SK-N-MC (cell line): ENCODE measurements at regions not wholly inside any gene's neighbourhood (a gene's known extent, or its start where the extent isn't known, plus 50 kb on each side); places are given as distances from the start of the nearest gene placed in this dataset.
"Not testable (repeated sequence)": the region's sequence is repeated elsewhere in the genome, so short reads cannot be mapped to it uniquely, and the experiment has no call there.

ENCODE experiments used
- DNase-seq: peaks from one replicate; pipeline ENCODE4 v3.0.0-alpha.2; 2011; ENCODE audit warnings: low read depth, low spot score
- H3K27ac ChIP-seq: fragments of 200-600 bp; sonication (generic); 2 replicates; pipeline ENCODE4 v1.5.1; 2016; ENCODE audit warnings: mixed run types
- H3K36me3 ChIP-seq: fragments of 200-600 bp; sonication (generic); 2 replicates; pipeline ENCODE4 v1.6.1; 2017; ENCODE audit warnings: antibody characterized with exemption, low read length, mixed read lengths; ENCODE audit not compliant: insufficient read depth
- H3K4me3 ChIP-seq: fragments of 200-600 bp; sonication (generic); 2 replicates; pipeline ENCODE4 v1.5.1; 2016
- H3K9ac ChIP-seq: fragments of 200-600 bp; sonication (generic); 2 replicates; pipeline ENCODE4 v1.8.0; 2017; ENCODE audit warnings: mixed run types, mixed read lengths; ENCODE audit not compliant: insufficient read length
- H3K9me3 ChIP-seq: fragments of 200-600 bp; sonication (generic); 2 replicates; pipeline ENCODE4 v1.6.1; 2017; ENCODE audit warnings: low read depth, mild to moderate bottlenecking, antibody characterized with exemption, low read length, moderate library complexity, mixed read lengths
- EZH2 ChIP-seq: fragments of 200-600 bp; sonication (generic); IDR thresholded peaks from one replicate; pipeline ENCODE4 v1.6.1; 2017; ENCODE audit warnings: antibody characterized with exemption
- FOXP2 ChIP-seq: optimal IDR thresholded peaks from 2 replicates; pipeline ENCODE3; 2011; ENCODE audit warnings: mild to moderate bottlenecking, moderate library complexity; ENCODE audit not compliant: insufficient read depth; ENCODE audit errors: extremely low read length, control extremely low read depth
- POLR2AphosphoS5 ChIP-seq: IDR thresholded peaks from 2 replicates; pipeline ENCODE4 v1.6.1; 2012; ENCODE audit warnings: mild to moderate bottlenecking, low read depth, low read length, borderline replicate concordance

- TF ChIP-seq EZH2: no peak
- TF ChIP-seq POLR2AphosphoS5: no peak
- no peak for TF ChIP-seq FOXP2
- H3K36me3 ChIP-seq: no peaks in the 10 kb centered on the region
- H3K9ac ChIP-seq: no peak overlapping the region
- no peak overlapping the region for H3K4me3 ChIP-seq
- no peak for DNase-seq
- H3K9me3 ChIP-seq: no peaks in the 10 kb centered on the region
- no peak overlapping the region for H3K27ac ChIP-seq
Measured at GRCh38 chr10:123221418-123221817, 67.2 kb downstream of the BUB3 start.

GRCh38 chr10:123222832-123223231, 68.6 kb downstream of the BUB3 start:
- DNase-seq: no peak
- H3K4me3 ChIP-seq: no peak overlapping the region
- TF ChIP-seq POLR2AphosphoS5 (no peak), FOXP2 (no peak), EZH2 (no peak)
- H3K36me3 ChIP-seq: no peaks in the 10 kb centered on the region
- H3K9ac ChIP-seq: no peak overlapping the region
- H3K27ac ChIP-seq: no peak overlapping the region
- no peaks in the 10 kb centered on the region for H3K9me3 ChIP-seq

GRCh38 chr10:123227706-123228105, 73.5 kb downstream of the BUB3 start:
- Histone ChIP-seq H3K9ac (no peak overlapping the region), H3K36me3 (no peaks in the 10 kb centered on the region), H3K27ac (no peak overlapping the region), H3K9me3 (no peaks in the 10 kb centered on the region), H3K4me3 (no peak overlapping the region)
- no peak for TF ChIP-seq POLR2AphosphoS5
- TF ChIP-seq FOXP2: no peak
- no peak for TF ChIP-seq EZH2
- no peak for DNase-seq

- H3K27ac ChIP-seq: no peak overlapping the region
- no peak for DNase-seq
- TF ChIP-seq POLR2AphosphoS5: no peak
- TF ChIP-seq FOXP2: no peak
- TF ChIP-seq EZH2: no peak
Measured at GRCh38 chr10:123229927-123230630, 75.9 kb downstream of the BUB3 start.

GRCh38 chr10:123232879-123233278, 78.7 kb downstream of the BUB3 start:
- not testable (repeated sequence) for H3K9me3 ChIP-seq, H3K36me3 ChIP-seq, H3K9ac ChIP-seq, DNase-seq, H3K4me3 ChIP-seq, H3K27ac ChIP-seq

More at GRCh38 chr10:123229927-123230630, 75.9 kb downstream of the BUB3 start:
- Histone ChIP-seq H3K4me3 (no peak overlapping the region), H3K9ac (no peak overlapping the region), H3K36me3 (no peaks in the 10 kb centered on the region), H3K9me3 (no peaks in the 10 kb centered on the region)

GRCh38 chr10:123235014-123235413, 80.8 kb downstream of the BUB3 start:
- H3K9ac ChIP-seq, DNase-seq, H3K9me3 ChIP-seq, H3K4me3 ChIP-seq, H3K36me3 ChIP-seq, H3K27ac ChIP-seq: not testable (repeated sequence)

GRCh38 chr10:123236126-123236525, 81.9 kb downstream of the BUB3 start:
- Histone ChIP-seq H3K9me3 (no peaks in the 10 kb centered on the region), H3K27ac (no peak overlapping the region), H3K36me3 (no peaks in the 10 kb centered on the region), H3K9ac (no peak overlapping the region), H3K4me3 (no peak overlapping the region)
- no peak for TF ChIP-seq POLR2AphosphoS5
- TF ChIP-seq FOXP2: no peak
- TF ChIP-seq EZH2: no peak
- DNase-seq: no peak

- H3K9ac ChIP-seq: no peak overlapping the region
- DNase-seq: no peak
- H3K4me3 ChIP-seq: no peak overlapping the region
- H3K9me3 ChIP-seq: no peaks in the 10 kb centered on the region
- TF ChIP-seq POLR2AphosphoS5 (no peak), EZH2 (no peak), FOXP2 (no peak)
- H3K36me3 ChIP-seq: no peaks in the 10 kb centered on the region
- H3K27ac ChIP-seq: no peak overlapping the region
Measured at GRCh38 chr10:123240250-123240649, 86.0 kb downstream of the BUB3 start.

- Histone ChIP-seq H3K27ac (no peak overlapping the region), H3K36me3 (no peaks in the 10 kb centered on the region), H3K4me3 (no peak overlapping the region), H3K9me3 (no peaks in the 10 kb centered on the region), H3K9ac (no peak overlapping the region)
- no peak for DNase-seq
- TF ChIP-seq EZH2 (no peak), POLR2AphosphoS5 (no peak), FOXP2 (no peak)
Measured at GRCh38 chr10:123240776-123241175, 86.6 kb downstream of the BUB3 start.
